ENCODE measurements at regions not wholly inside any gene's neighbourhood (a gene's known extent, or its start where the extent isn't known, plus 50 kb on each side); places are given as distances from the start of the nearest gene placed in this dataset.

- TF ChIP-seq MYC (IDR thresholded peaks at IDR 0.05; ENCODE audit: low read depth, low read length) (no peak), CTCF (IDR thresholded peaks at IDR 0.05; ENCODE audit: low read depth, low read length) (no peak), MAX (IDR thresholded peaks at IDR 0.05; ENCODE audit: low read depth, low read length) (no peak), POLR2A (IDR thresholded peaks at IDR 0.05; ENCODE audit: extremely low read depth, insufficient read length) (no peak)
These were observed 97.3 kb downstream of the HAPSTR1 start for GRCh38 chr16:9188721-9189120.

GRCh38 chr16:9191274-9191850, 99.9 kb downstream of the HAPSTR1 start:
- H3K4me3 ChIP-seq (ENCODE audit: low read depth, low read length): no peak overlapping the region
- no peak for DNase-seq (ENCODE audit: low read depth)
- no peak for TF ChIP-seq MYC (IDR thresholded peaks at IDR 0.05; ENCODE audit: low read depth, low read length)

More at GRCh38 chr16:9188721-9189120, 97.3 kb downstream of the HAPSTR1 start:
- no peak overlapping the region for H3K4me3 ChIP-seq (ENCODE audit: low read depth, low read length)
- no peak for DNase-seq (ENCODE audit: low read depth)

- DNase-seq (ENCODE audit: low read depth): no peak
- TF ChIP-seq MYC (IDR thresholded peaks at IDR 0.05; ENCODE audit: low read depth, low read length) (no peak), MAX (IDR thresholded peaks at IDR 0.05; ENCODE audit: low read depth, low read length) (no peak), POLR2A (IDR thresholded peaks at IDR 0.05; ENCODE audit: extremely low read depth, insufficient read length) (no peak), CTCF (IDR thresholded peaks at IDR 0.05; ENCODE audit: low read depth, low read length) (no peak)
- H3K4me3 ChIP-seq (ENCODE audit: low read depth, low read length): no peak overlapping the region
These were observed 101.3 kb downstream of the HAPSTR1 start for GRCh38 chr16:9192746-9193145.

- no peak for TF ChIP-seq MYC (IDR thresholded peaks at IDR 0.05; ENCODE audit: low read depth, low read length)
- TF ChIP-seq CTCF (IDR thresholded peaks at IDR 0.05; ENCODE audit: low read depth, low read length): no peak
- TF ChIP-seq POLR2A (IDR thresholded peaks at IDR 0.05; ENCODE audit: extremely low read depth, insufficient read length): no peak
- TF ChIP-seq MAX (IDR thresholded peaks at IDR 0.05; ENCODE audit: low read depth, low read length): no peak
- no peak overlapping the region for H3K4me3 ChIP-seq (ENCODE audit: low read depth, low read length)
- DNase-seq (ENCODE audit: low read depth): no peak
These were observed 103.8 kb downstream of the HAPSTR1 start for GRCh38 chr16:9195287-9195686.

- DNase-seq (ENCODE audit: low read depth): no peak
These were observed 106.7 kb downstream of the HAPSTR1 start for GRCh38 chr16:9197957-9198661.

More at GRCh38 chr16:9197957-9198661, 106.7 kb downstream of the HAPSTR1 start:
- no peak for TF ChIP-seq POLR2A (IDR thresholded peaks at IDR 0.05; ENCODE audit: extremely low read depth, insufficient read length)
- no peak for TF ChIP-seq MYC (IDR thresholded peaks at IDR 0.05; ENCODE audit: low read depth, low read length)
- TF ChIP-seq CTCF (IDR thresholded peaks at IDR 0.05; ENCODE audit: low read depth, low read length): no peak
- TF ChIP-seq MAX (IDR thresholded peaks at IDR 0.05; ENCODE audit: low read depth, low read length): no peak
- no peak overlapping the region for H3K4me3 ChIP-seq (ENCODE audit: low read depth, low read length)

Measured in NB4 (cell line).